GM21717 (cell line): ENCODE measurements at regions not wholly inside any gene's neighbourhood (a gene's known extent, or its start where the extent isn't known, plus 50 kb on each side); places are given as distances from the start of the nearest gene placed in this dataset.
A peak's percentile ranks its signal among the peaks of the same experiment; 100 is the strongest.
"Not testable (repeated sequence)": the region's sequence is repeated elsewhere in the genome, so short reads cannot be mapped to it uniquely, and the experiment has no call there.

Experiments used
- ATAC-seq: cut with Tn5 transposase; IDR thresholded peaks from one replicate; pipeline ENCODE4 v1.9.1; 2021; ENCODE audit warnings: mild to moderate bottlenecking, moderate library complexity; ENCODE audit not compliant: unreplicated experiment

GRCh38 chr10:11691319-11691755 is 50.8 kb upstream of the ECHDC3 start:
- ATAC-seq: no peak

- ATAC-seq: no peak
These were observed 52.0 kb upstream of the ECHDC3 start for GRCh38 chr10:11689945-11690736.

GRCh38 chr10:11688448-11688795 is 53.8 kb upstream of the ECHDC3 start:
- ATAC-seq: not testable (repeated sequence)

GRCh38 chr10:11687779-11688447 is 54.3 kb upstream of the ECHDC3 start:
- ATAC-seq: no peak

- ATAC-seq: no peak
These were observed 54.8 kb upstream of the ECHDC3 start for GRCh38 chr10:11687357-11687771.

- ATAC-seq: no peak
These were observed 56.4 kb upstream of the ECHDC3 start for GRCh38 chr10:11685787-11686218.

GRCh38 chr10:11684717-11685645 is 57.2 kb upstream of the ECHDC3 start:
- ATAC-seq: peak; percentile 62

DNA sequence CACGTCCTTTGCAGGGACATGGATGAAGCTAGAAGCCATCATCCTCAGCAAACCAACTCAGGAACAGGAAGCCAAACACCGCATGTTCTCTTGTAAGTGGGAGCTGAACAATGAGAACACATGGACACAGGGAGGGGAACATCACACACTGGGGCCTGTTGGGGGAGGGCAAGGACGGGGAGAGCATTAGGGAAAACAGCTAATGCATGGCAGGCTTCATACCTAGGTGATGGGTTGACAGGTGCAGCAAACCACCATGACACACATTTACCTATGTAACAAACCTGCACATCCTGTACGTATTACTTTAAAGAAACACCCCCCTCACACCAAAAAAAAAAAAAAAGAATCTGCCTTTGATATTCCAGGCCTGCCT is 57.9 kb upstream of the ECHDC3 start:
- ATAC-seq: peak; percentile 1

DNA sequence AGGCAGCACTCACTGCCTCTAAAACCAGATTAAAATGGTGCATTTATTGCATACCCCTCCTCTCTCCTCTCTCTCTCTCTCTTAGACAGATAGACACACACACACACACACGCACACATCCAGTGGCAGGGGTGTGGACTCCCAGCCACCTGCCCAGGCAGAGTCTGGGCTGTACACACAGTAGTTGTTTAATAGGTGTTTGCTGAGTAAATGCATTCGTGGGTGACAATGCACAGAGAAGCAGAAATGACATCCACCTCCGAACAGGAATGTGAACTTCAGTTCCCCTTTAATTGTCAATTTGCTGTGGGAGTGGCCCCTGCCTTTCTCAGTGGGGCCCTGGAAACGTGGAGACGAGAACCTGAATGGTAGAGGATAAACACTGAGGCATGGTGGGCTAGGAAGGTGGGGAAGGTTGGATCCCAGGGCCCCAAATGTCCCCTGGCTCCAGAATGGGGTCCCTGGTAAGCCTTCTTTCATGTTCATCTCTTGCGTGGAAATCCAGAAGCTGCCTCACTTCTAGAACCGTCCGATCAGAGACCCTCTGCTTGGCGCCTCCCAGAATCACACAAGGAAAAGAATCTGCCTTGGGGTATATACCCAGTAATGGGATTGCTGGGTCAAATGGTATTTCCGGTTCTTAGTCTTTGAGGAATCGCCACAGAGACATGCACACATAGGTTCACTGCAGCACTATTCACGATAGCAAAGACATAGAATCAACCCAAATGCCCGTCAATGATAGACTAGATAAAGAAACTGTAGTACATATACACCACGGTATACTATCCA is 58.5 kb upstream of the ECHDC3 start:
- no peak for ATAC-seq

GRCh38 chr10:11682851-11683250 is 59.3 kb upstream of the ECHDC3 start:
- ATAC-seq: no peak

GRCh38 chr10:11682267-11682683 is 59.9 kb upstream of the ECHDC3 start:
- no peak for ATAC-seq

- ATAC-seq: no peak
These were observed 61.7 kb upstream of the ECHDC3 start for GRCh38 chr10:11680496-11680895.

DNA sequence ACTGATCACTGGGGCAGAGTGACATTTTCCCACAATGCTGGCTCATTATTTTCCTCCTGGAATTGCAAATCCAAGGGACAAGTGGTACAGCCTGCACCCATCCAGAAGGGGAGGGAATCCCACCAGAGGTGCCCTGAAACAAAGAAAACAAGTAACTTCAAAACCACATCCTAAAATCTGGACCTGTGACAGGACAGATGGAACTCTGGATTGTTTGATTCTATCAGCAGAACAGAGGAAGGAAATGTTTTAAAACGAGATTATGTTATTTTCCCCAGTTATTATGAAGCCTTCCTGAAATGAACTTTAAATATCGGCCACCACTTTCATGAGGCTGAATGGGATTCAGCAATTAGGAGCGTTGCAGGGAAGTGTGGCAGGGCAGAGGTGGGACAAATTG is 62.2 kb upstream of the ECHDC3 start:
- no peak for ATAC-seq

DNA sequence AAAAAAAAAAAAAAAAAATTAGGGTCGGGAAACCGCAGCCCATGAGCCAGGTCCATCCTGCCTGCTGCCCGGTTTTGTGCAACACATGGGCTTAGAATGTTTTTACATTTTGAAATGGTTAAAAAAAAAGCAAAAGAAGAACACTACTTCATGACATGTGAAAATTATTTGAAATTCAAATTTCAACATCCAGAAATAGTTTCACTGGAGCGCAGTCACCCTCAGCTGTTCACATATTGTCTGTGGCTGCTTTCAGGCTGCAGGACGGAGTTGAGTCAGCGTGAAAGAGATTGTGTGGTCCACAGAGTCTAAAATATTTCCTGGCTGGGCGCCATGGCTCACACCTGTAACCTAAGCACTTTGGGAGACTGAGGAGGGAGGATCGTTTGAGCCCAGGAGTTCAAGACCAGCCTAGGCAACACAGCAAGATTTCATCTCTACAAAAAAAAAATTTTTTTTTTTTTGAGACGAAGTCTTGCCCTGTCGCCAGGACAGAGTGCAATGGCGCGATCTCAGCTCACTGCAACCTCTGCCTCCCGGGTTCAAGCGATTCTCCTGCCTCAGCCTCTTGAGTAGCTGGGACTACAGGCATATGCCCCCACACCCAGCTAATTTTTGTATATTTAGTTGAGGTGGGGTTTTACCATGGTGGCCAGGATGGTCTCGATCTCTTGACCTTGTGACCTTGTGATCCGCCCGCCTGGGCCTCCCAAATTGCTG is 63.9 kb upstream of the ECHDC3 start:
- ATAC-seq: peak; percentile 70

GRCh38 chr10:11677480-11677879 is 64.7 kb upstream of the ECHDC3 start:
- ATAC-seq: no peak

DNA sequence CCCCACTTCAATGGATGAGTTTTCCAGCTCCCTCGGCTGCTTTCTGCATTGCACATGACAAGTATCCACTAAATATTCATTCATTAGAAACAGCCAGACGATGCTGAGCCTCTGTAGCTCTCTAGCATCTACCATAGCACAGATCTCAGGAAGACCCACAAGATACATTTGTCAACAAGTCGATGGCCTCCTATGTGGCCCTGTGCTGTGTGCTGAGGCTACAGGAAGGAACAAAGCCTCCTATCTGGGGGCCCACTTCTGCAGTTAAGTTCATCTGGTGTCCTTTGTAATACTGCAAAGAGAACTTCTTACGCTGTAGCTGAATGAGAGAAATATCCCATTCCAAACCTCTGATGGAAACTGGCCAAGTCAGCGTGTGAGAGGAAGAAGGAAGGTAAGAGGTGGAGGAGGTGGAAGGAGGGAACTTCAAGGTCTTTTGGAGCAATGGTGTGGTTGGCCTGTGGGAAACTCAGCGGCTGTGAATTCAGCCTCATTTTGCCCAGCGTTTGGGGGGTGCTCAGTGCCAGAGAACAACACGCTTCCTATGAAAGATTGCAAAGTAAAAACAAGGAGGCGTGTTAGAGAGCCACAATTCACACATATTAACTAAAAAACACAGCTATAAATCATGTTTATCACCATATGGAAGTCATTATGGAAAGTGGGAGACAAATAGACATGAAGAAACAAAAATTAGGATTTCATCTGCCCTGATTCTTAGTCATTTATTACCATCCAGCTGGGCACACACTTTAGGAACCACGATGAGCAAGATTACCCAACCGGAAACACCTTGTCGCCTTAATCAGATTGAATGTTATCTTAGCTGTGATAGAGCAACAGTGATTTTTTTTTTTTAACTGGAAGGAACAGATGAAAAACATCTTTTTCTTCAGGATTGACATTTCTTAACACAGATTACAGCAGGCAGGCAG is 62.2 kb upstream of the USP6NL start:
- no peak for ATAC-seq

DNA sequence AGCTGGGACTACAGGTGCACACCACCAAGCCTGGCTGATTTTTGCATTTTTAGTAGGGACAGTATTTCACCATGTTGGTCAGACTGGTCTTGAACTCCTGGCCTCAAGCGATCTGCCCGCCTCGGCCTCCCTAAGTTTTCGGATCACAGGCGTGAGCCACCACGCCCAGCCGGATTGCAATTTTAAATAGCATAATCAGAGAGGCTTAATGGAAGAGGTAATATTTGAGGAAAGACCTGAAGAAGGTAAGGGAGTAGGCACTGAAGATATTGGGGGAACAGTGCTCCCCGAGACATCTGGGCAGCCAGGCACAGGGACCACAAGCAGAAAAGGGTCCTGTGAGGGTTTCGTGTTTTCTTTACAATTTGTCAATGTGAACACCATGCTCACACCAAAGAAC is 61.4 kb upstream of the USP6NL start:
- ATAC-seq: no peak

DNA sequence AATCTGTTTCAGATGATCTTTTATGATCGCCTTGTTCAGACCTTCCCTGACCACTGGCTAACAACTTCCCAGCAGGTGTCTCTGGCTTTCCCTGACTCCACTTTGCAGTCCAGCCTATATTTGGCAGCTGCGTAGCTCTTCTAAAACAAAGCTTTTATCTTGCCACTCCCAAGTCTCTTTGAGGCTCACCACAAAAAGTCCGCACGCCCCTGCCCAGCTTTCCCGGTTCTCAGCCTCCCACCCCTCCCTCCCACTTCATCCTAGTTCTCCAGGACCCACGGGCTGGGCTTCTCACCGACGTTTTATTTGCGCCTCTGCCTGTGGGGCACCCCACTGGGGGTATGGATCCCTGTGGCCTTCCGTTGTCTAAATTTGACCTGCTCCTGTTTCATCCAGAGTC is 58.9 kb upstream of the USP6NL start:
- no peak for ATAC-seq
